GM19372 (cell line): ENCODE measurements at regions not wholly inside any gene's neighbourhood (a gene's known extent, or its start where the extent isn't known, plus 50 kb on each side); places are given as distances from the start of the nearest gene placed in this dataset.
"Not testable (repeated sequence)": the region's sequence is repeated elsewhere in the genome, so short reads cannot be mapped to it uniquely, and the experiment has no call there.

Experiments used
- ATAC-seq: cut with Tn5 transposase; IDR thresholded peaks from one replicate; pipeline ENCODE4 v1.9.1; 2021; ENCODE audit warnings: mild to moderate bottlenecking, low read depth, moderate library complexity; ENCODE audit not compliant: unreplicated experiment

- ATAC-seq, result no peak
Observed at GRCh38 chr7:94706996-94707740, 51.2 kb upstream of the SGCE start.

- no peak for ATAC-seq
Observed at GRCh38 chr7:94710256-94710655, 54.3 kb upstream of the SGCE start.

DNA sequence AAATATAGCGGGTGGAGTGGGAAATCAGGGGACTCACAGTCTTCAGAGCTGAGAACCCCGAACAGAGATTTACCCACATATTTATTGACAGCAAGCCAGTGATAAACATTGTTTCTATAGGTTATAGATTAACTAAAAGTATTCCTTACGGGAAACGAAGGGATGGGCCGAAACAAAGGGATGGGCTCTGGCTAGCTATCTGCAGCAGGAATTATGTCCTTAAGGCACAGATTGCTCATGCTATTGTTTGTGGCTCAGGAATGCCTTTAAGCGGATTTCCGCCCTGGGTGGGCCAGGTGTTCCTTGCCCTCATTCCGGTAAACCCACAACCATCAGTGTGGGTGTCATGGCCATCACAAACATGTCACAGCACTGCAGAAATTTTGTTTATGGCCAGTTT is 66.4 kb upstream of the SGCE start:
- not testable (repeated sequence) for ATAC-seq

- not testable (repeated sequence) for ATAC-seq
Observed at GRCh38 chr7:94728893-94729292, 73.0 kb upstream of the SGCE start.

DNA sequence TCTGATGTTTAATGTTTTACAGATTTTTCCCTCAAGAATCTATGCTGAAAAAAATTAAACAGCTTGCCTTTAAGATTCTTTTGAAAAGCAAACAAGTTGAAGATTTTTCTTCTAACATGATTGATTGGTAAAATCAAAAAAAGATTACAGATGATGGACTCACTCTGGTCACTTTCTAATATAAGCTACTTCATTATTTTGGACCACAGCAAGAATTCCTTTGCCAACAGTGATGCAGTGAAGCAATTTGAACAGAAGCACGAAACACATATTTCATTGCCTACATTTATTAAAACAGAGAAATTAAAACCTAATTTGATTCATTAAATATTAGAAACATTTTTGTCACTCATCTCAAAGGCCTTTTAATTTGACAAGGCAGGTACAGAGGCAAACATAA is 82.1 kb upstream of the SGCE start:
- no peak for ATAC-seq

GRCh38 chr7:94739180-94739579 is 83.2 kb upstream of the SGCE start:
- no peak for ATAC-seq

DNA sequence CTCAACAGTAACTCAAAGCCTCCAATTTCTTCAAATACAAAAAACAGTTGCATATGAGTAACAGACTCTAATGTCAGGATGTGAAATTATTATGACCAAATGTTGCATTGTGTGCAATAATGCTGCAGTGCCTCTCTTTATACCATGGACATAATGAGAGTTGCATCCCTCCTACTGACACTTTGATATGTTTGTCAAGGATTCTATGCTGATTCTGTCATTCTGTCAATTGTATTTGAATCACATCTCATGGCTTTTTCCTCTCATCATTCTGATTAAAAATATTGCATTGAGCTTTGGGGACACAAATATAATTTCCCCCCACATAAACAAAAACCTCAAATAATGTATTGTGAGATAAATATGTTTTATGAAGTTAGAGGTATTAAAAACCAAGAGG is 84.6 kb upstream of the SGCE start:
- no peak for ATAC-seq

GRCh38 chr7:94741179-94741578 is 85.2 kb upstream of the SGCE start:
- ATAC-seq, result no peak

GRCh38 chr7:94748376-94748775 is 92.4 kb upstream of the SGCE start:
- ATAC-seq, result no peak

GRCh38 chr7:94760446-94761100 is 104.6 kb upstream of the SGCE start:
- no peak for ATAC-seq

GRCh38 chr7:94761451-94761850 is 105.5 kb upstream of the SGCE start:
- no peak for ATAC-seq

GRCh38 chr7:94763268-94763667 is 107.3 kb upstream of the SGCE start:
- ATAC-seq, result peak; percentile 53

GRCh38 chr7:94769724-94770123 is 113.8 kb upstream of the SGCE start:
- no peak for ATAC-seq

DNA sequence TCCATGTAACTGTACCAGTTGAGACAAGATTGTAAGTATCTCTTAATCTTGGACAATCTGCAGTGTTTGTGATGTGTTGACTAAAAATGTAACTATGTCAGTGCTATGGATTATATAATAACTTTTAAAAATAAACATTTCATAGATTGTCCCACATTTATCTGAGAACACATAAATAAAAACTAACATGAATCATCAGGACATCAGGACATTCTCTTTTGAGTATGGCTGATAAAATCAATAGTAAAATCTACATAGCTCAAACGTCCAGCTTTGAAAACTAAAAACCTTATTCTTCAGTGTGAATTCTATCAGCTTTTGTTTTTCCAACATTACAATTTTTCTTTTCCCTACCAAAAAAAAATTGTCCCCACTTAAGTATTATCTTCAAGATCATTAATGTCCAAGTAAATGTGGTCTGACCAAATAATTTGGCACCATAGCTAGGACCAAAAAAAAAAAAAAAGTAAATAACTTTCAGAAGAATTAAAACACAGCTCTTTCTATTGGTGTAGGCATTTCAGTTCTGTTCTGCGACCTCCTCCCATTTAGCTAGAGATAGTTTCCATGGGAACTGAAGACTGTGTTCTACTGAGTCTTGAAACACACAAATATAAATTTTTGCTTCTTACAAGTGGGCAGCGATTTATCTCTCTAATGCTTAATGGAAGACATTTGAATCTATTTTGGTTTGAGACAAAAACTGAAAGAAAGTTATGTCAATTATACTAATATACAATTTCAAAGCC is 123.0 kb upstream of the SGCE start:
- no peak for ATAC-seq

GRCh38 chr7:94779861-94780260 is 123.9 kb upstream of the SGCE start:
- no peak for ATAC-seq

- ATAC-seq, result no peak
Observed at GRCh38 chr7:94781236-94781635, 125.3 kb upstream of the SGCE start.

DNA sequence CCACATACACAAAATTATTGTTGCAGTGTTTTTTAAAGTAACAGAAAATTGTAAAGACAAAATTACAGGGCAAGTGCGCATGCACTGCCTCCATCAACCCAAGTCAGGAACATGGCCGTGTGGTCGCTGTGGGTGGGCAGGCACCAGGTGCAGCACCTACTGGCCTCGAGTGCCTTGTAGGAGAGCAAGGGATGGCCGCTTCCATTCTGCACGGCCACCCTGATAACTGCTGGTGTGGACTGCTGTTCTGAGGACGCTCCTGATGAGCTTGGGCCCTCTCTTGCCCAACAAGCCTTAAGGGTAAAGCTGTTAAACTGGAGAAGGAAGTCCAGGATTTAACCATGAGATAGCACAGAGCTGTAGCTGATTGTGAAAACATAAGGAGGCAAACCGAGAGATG is 124.6 kb upstream of the PPP1R9A start:
- no peak for ATAC-seq

DNA sequence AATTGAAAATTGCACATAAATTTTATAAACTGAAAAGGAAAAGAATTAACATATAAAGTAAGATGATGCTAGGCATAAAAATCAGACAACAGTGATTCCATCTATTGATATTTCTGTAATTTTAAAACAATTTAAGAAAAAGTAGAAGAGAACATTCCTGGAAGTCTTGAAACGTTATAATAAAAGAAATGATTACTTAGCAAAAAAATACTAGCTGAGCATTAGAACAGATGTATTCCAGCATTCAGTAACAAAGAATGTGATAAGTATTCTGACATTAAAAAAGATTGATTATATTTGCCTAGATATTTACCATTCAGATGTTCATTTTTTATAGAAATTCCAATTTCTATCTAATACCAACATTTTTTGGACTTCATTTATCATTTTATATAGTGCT is 120.1 kb upstream of the PPP1R9A start:
- no peak for ATAC-seq

DNA sequence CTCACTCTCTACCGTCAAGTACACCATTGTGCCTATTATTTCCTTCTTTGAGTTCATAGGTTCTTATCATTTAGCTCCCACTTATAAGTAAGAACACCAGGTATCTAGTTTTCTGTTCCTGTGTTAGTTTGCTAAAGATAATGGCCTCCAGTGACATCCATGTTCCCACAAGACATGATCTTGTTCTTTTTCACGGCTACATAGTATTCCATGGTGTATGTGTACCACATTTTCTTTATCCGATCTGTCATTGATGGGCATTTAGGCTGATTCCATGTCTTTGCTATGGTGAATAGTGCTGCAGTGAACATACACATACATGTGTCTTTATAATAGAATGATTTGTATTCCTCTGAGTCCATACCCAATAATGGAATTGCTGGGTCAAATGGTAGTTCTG is 119.0 kb upstream of the PPP1R9A start:
- ATAC-seq, result not testable (repeated sequence)

- no peak for ATAC-seq
Observed at GRCh38 chr7:94792241-94792640, 115.2 kb upstream of the PPP1R9A start.

GRCh38 chr7:94797404-94797803 is 110.0 kb upstream of the PPP1R9A start:
- ATAC-seq, result not testable (repeated sequence)

- ATAC-seq, result no peak
Observed at GRCh38 chr7:94803821-94804220, 103.6 kb upstream of the PPP1R9A start.
